ENCODE measurements at regions not wholly inside any gene's neighbourhood (a gene's known extent, or its start where the extent isn't known, plus 50 kb on each side); places are given as distances from the start of the nearest gene placed in this dataset.

- no peak for TF ChIP-seq EZH2 (IDR thresholded peaks at IDR 0.05; ENCODE audit: low read length)
- TF ChIP-seq, protein P1, sequence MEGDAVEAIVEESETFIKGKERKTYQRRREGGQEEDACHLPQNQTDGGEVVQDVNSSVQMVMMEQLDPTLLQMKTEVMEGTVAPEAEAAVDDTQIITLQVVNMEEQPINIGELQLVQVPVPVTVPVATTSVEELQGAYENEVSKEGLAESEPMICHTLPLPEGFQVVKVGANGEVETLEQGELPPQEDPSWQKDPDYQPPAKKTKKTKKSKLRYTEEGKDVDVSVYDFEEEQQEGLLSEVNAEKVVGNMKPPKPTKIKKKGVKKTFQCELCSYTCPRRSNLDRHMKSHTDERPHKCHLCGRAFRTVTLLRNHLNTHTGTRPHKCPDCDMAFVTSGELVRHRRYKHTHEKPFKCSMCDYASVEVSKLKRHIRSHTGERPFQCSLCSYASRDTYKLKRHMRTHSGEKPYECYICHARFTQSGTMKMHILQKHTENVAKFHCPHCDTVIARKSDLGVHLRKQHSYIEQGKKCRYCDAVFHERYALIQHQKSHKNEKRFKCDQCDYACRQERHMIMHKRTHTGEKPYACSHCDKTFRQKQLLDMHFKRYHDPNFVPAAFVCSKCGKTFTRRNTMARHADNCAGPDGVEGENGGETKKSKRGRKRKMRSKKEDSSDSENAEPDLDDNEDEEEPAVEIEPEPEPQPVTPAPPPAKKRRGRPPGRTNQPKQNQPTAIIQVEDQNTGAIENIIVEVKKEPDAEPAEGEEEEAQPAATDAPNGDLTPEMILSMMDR (optimal IDR thresholded peaks at IDR 0.05 in 1 of 3, IDR thresholded peaks at IDR 0.05 in 1 of 3, conservative IDR thresholded peaks at IDR 0.05 in 1 of 3; ENCODE audit: extremely low read depth in 1 of 3, insufficient read depth in 2 of 3, low read length in 3 of 3), result no peak
Observed at GRCh38 chr13:22103046-22104027, 432.5 kb downstream of the FGF9 start.

Measured in keratinocyte (primary cell).